ENCODE measurements at regions not wholly inside any gene's neighbourhood (a gene's known extent, or its start where the extent isn't known, plus 50 kb on each side); places are given as distances from the start of the nearest gene placed in this dataset.

- H3K4me3 Mint-ChIP-seq (ENCODE audit: unreplicated experiment), result no peak overlapping the region
- H3K4me1 ChIP-seq, result no peaks in the 10 kb centered on the region
- intact Hi-C loops (cut with micrococcal nuclease; ENCODE audit: unreplicated experiment), result no loop called here
- H3K9me3 ChIP-seq, result no peaks in the 10 kb centered on the region
- ChIA-PET POLR2A (no interaction called here), CTCF (no interaction called here)
- no peaks in the 10 kb centered on the region for H3K4me1 Mint-ChIP-seq (ENCODE audit: low read depth, unreplicated experiment)
- no peaks in the 10 kb centered on the region for H3K36me3 Mint-ChIP-seq (ENCODE audit: insufficient read depth, unreplicated experiment)
- H3K9me3 Mint-ChIP-seq (ENCODE audit: unreplicated experiment), result no peaks in the 10 kb centered on the region
- no peak overlapping the region for H3K4me3 ChIP-seq (ENCODE audit: low read depth, low read length)
- H3K27me3 Mint-ChIP-seq (ENCODE audit: insufficient read depth, unreplicated experiment), result peaks cover 6% of the 10 kb centered on the region
- H3K36me3 ChIP-seq (ENCODE audit: control insufficient read depth, insufficient read depth, low read length), result no peaks in the 10 kb centered on the region
- BruUV-seq (replicated peaks), result no TSS peak
- no peak overlapping the region for H3K27ac Mint-ChIP-seq (ENCODE audit: unreplicated experiment)
- no peaks in the 10 kb centered on the region for H3K27me3 ChIP-seq (replicated peaks; ENCODE audit: control insufficient read depth, insufficient read depth, low read length)
- no peak for TF ChIP-seq CTCF (IDR thresholded peaks at IDR 0.05; ENCODE audit: insufficient read depth in 1 of 2, low read depth in 1 of 2, low read length in 1 of 2, severe bottlenecking in 1 of 2, unreplicated experiment in 1 of 2)
- no peak for DNase-seq
These were observed 371.1 kb upstream of the NR3C2 start for GRCh38 chr4:148813289-148813688.

GRCh38 chr4:148812101-148812500 is 369.9 kb upstream of the NR3C2 start:
- ChIA-PET CTCF (no interaction called here), POLR2A (no interaction called here)
- no peaks in the 10 kb centered on the region for H3K4me1 Mint-ChIP-seq (ENCODE audit: low read depth, unreplicated experiment)
- H3K9me3 Mint-ChIP-seq (ENCODE audit: unreplicated experiment), result peaks cover 8% of the 10 kb centered on the region
- Histone ChIP-seq H3K9me3 (no peaks in the 10 kb centered on the region), H3K27me3 (replicated peaks; ENCODE audit: control insufficient read depth, insufficient read depth, low read length) (no peaks in the 10 kb centered on the region), H3K4me3 (ENCODE audit: low read depth, low read length) (no peak overlapping the region), H3K4me1 (no peaks in the 10 kb centered on the region), H3K36me3 (ENCODE audit: control insufficient read depth, insufficient read depth, low read length) (no peaks in the 10 kb centered on the region)
- peaks cover 6% of the 10 kb centered on the region for H3K27me3 Mint-ChIP-seq (ENCODE audit: insufficient read depth, unreplicated experiment)
- H3K36me3 Mint-ChIP-seq (ENCODE audit: insufficient read depth, unreplicated experiment), result no peaks in the 10 kb centered on the region
- intact Hi-C loops (cut with micrococcal nuclease; ENCODE audit: unreplicated experiment), result no loop called here
- H3K27ac Mint-ChIP-seq (ENCODE audit: unreplicated experiment), result no peak overlapping the region
- no peak for TF ChIP-seq CTCF (IDR thresholded peaks at IDR 0.05; ENCODE audit: insufficient read depth in 1 of 2, low read depth in 1 of 2, low read length in 1 of 2, severe bottlenecking in 1 of 2, unreplicated experiment in 1 of 2)
- DNase-seq, result no peak
- H3K4me3 Mint-ChIP-seq (ENCODE audit: unreplicated experiment), result no peak overlapping the region
- no TSS peak for BruUV-seq (replicated peaks)

- TF ChIP-seq CTCF (IDR thresholded peaks at IDR 0.05; ENCODE audit: insufficient read depth in 1 of 2, low read depth in 1 of 2, low read length in 1 of 2, severe bottlenecking in 1 of 2, unreplicated experiment in 1 of 2), result no peak
- Histone ChIP-seq H3K9me3 (0 out of 2 replicates have a peak, but pooled peaks cover 2% of the 10 kb centered on the region), H3K4me1 (no peaks in the 10 kb centered on the region), H3K27me3 (replicated peaks; ENCODE audit: control insufficient read depth, insufficient read depth, low read length) (no peaks in the 10 kb centered on the region), H3K4me3 (ENCODE audit: low read depth, low read length) (no peak overlapping the region), H3K36me3 (ENCODE audit: control insufficient read depth, insufficient read depth, low read length) (no peaks in the 10 kb centered on the region)
- no peak for DNase-seq
- intact Hi-C loops (cut with micrococcal nuclease; ENCODE audit: unreplicated experiment), result no loop called here
- Mint-ChIP-seq H3K9me3 (ENCODE audit: unreplicated experiment) (peaks cover 11% of the 10 kb centered on the region), H3K36me3 (ENCODE audit: insufficient read depth, unreplicated experiment) (no peaks in the 10 kb centered on the region), H3K4me1 (ENCODE audit: low read depth, unreplicated experiment) (no peaks in the 10 kb centered on the region), H3K27ac (ENCODE audit: unreplicated experiment) (no peak overlapping the region), H3K4me3 (ENCODE audit: unreplicated experiment) (no peak overlapping the region), H3K27me3 (ENCODE audit: insufficient read depth, unreplicated experiment) (peaks cover 3% of the 10 kb centered on the region)
- ChIA-PET POLR2A (no interaction called here), CTCF (no interaction called here)
- no TSS peak for BruUV-seq (replicated peaks)
These were observed 368.2 kb upstream of the NR3C2 start for GRCh38 chr4:148810461-148810860.
